T-cell (primary cell): ENCODE measurements at regions not wholly inside any gene's neighbourhood (a gene's known extent, or its start where the extent isn't known, plus 50 kb on each side); places are given as distances from the start of the nearest gene placed in this dataset.

Experiments
- ATAC-seq, 4 experiments: fragments of 200-7000 bp in 3 of 4; fragments of 150-1000 bp in 1 of 4; cut with Tn5 transposase; replicated peaks in 1 of 4; 1 replicate in 3 of 4; 2 replicates in 1 of 4; pipeline ENCODE4 v1.10.0; 2021; ENCODE audit warnings: moderate library complexity in 3 of 4, mild to moderate bottlenecking in 2 of 4, moderate number of reproducible peaks in 1 of 4
- CTCF ChIA-PET, 2 donors: fragments of 300-600 bp; sonication (Branson Sonifier 250); formaldehyde crosslinking; loops; one replicate each; lab custom pipeline; 2022; ENCODE audit warnings: antibody characterized with exemption in 2 of 2; lab: Charles Lee
- POLR2A ChIA-PET, 2 donors: fragments of 300-600 bp; sonication (Branson Sonifier 250); formaldehyde crosslinking; loops; one replicate each; lab custom pipeline; 2022; ENCODE audit warnings: antibody characterized with exemption in 2 of 2; lab: Charles Lee
- DNase-seq, 35 experiments: peaks; one replicate each; pipeline versions ENCODE4 v3.0.0 to v3.0.0-alpha.2; 2013 to 2023
- H3K27ac ChIP-seq: one replicate; pipeline ENCODE4 v1.5.1; 2013; ENCODE audit warnings: low read length
- H3K27me3 ChIP-seq, 2 experiments: replicated peaks in 1 of 2; 1 replicate in 1 of 2; 2 replicates in 1 of 2; pipeline versions ENCODE4 v1.6.1 to v1.7.0; 2013; ENCODE audit warnings: low read length in 1 of 2, mixed read lengths in 1 of 2; ENCODE audit not compliant: control insufficient read depth in 2 of 2, insufficient read depth in 2 of 2; ENCODE audit errors: extremely low read depth in 1 of 2
- H3K36me3 ChIP-seq, 2 donors: 1 replicate in 1 of 2; 2 replicates in 1 of 2; pipeline versions ENCODE4 v1.6.1 to v1.7.0; 2013; ENCODE audit warnings: low read length in 1 of 2; ENCODE audit not compliant: control insufficient read depth in 2 of 2, insufficient read depth in 1 of 2; ENCODE audit errors: extremely low read depth in 1 of 2
- H3K4me1 ChIP-seq, 2 experiments: 1 replicate in 1 of 2; 2 replicates in 1 of 2; pipeline versions ENCODE4 v1.6.1 to v1.7.0; 2013; ENCODE audit warnings: low read length in 2 of 2, mixed read lengths in 1 of 2; ENCODE audit not compliant: insufficient read depth in 2 of 2, control insufficient read depth in 1 of 2; ENCODE audit errors: extremely low read depth in 1 of 2
- H3K4me3 ChIP-seq, 2 donors: 1 replicate in 1 of 2; 2 replicates in 1 of 2; pipeline versions ENCODE4 v1.5.1 to v1.7.0; 2013; ENCODE audit warnings: mild to moderate bottlenecking in 2 of 2, low read length in 1 of 2, moderate library complexity in 1 of 2; ENCODE audit not compliant: control insufficient read depth in 1 of 2; ENCODE audit errors: extremely low read depth in 1 of 2
- H3K9me3 ChIP-seq: 2 replicates; pipeline ENCODE4 v1.7.0; 2013
- H3K27ac Mint-ChIP-seq, 2 donors: one replicate each; pipeline ENCODE4 v1.8.0; 2020 to 2021; ENCODE audit warnings: mild to moderate bottlenecking in 2 of 2, mixed read lengths in 2 of 2
- H3K27me3 Mint-ChIP-seq, 2 donors: one replicate each; pipeline ENCODE4 v1.8.0; 2021 to 2022; ENCODE audit warnings: mixed read lengths in 2 of 2
- H3K36me3 Mint-ChIP-seq: one replicate; pipeline ENCODE4 v1.8.0; 2021; ENCODE audit warnings: mixed read lengths
- H3K4me1 Mint-ChIP-seq, 3 donors: one replicate each; pipeline ENCODE4 v1.8.0; 2020 to 2022; ENCODE audit warnings: mixed read lengths in 3 of 3, mild to moderate bottlenecking in 1 of 3
- H3K4me3 Mint-ChIP-seq, 3 donors: one replicate each; pipeline ENCODE4 v1.8.0; 2020 to 2022; ENCODE audit warnings: mild to moderate bottlenecking in 3 of 3, mixed read lengths in 3 of 3, moderate library complexity in 3 of 3
- H3K9me3 Mint-ChIP-seq, 3 donors: one replicate each; pipeline ENCODE4 v1.8.0; 2020 to 2022; ENCODE audit warnings: mixed read lengths in 3 of 3
- WGBS: methylation state at CpG from one replicate; pipeline ENCODE4 v1.1.5; 2013; ENCODE audit warnings: missing lambda C conversion rate; ENCODE audit not compliant: insufficient coverage; 5-methylcytosine and 5-hydroxymethylcytosine counted together

DNA sequence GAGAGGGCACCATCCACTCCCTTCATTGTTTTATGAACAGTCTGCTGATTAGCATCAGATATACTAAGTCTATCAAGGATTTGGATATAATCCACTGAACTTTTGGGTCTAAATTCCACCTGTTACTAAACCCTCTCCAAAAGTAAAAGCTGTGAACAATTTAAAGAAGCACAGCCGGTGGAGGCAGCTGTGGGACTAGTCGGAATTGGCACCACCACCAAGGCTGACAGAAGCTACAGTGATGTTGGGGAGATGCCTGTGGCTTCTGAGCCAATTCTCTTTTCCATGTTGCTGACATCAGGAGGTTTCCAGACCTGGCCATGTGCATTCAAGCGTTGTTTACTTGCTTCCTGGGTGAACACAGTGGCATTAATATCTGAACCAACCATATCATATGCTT lies 679.0 kb upstream of the CA10 start:
- CTCF ChIA-PET: no interaction called here

DNA sequence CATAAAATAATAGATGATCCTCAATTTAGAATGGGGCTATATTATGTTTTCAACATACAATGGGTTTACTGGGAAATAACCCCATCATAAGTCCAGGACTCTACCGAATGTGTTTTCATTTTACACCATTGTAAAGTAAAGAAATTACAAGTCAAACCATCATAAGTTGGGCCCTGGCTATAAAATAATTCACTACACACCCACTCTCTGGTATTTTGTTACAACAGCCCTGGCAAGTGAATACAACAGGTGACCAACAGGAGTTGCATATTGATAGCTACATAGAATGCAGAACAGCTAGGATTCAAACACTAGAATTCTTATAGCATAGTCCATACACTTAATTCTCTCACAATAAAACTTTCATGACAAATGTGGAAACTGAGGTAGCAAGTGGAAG lies 673.0 kb upstream of the CA10 start:
- Histone ChIP-seq H3K4me1 (no peaks in the 10 kb centered on the region), H3K27ac (no peak overlapping the region), H3K9me3 (no peaks in the 10 kb centered on the region), H3K27me3 (no peaks in the 10 kb centered on the region), H3K36me3 (no peaks in the 10 kb centered on the region), H3K4me3 (no peak overlapping the region)
- no peak for DNase-seq
- Mint-ChIP-seq H3K27me3 (no peaks in the 10 kb centered on the region), H3K4me3 (no peak overlapping the region), H3K4me1 (no peaks in the 10 kb centered on the region), H3K36me3 (no peaks in the 10 kb centered on the region), H3K9me3 (peaks cover under 1 to 10% (median 5%) of the 10 kb centered on the region in 3 donors), H3K27ac (no peak overlapping the region)
- POLR2A ChIA-PET: no interaction called here
- CTCF ChIA-PET: no interaction called here
- ATAC-seq: no peak
- WGBS: 100% methylated on average over 1 of the region's 1 CpG

More for the DNA sequence above, 679.0 kb upstream of the CA10 start:
- no peak overlapping the region for H3K4me3 ChIP-seq
- POLR2A ChIA-PET: no interaction called here
- no peak for DNase-seq
- 92% methylated on average over 2 of the region's 3 CpGs for WGBS
- H3K36me3 ChIP-seq: no peaks in the 10 kb centered on the region
- Mint-ChIP-seq H3K36me3 (no peaks in the 10 kb centered on the region), H3K27ac (no peak overlapping the region), H3K27me3 (no peaks in the 10 kb centered on the region), H3K9me3 (peaks cover 14 to 25% (median 16%) of the 10 kb centered on the region in 3 donors), H3K4me3 (no peak overlapping the region), H3K4me1 (no peaks in the 10 kb centered on the region)
- no peaks in the 10 kb centered on the region for H3K4me1 ChIP-seq
- H3K27ac ChIP-seq: no peak overlapping the region
- no peaks in the 10 kb centered on the region for H3K9me3 ChIP-seq
- H3K27me3 ChIP-seq: no peaks in the 10 kb centered on the region
- no peak for ATAC-seq

DNA sequence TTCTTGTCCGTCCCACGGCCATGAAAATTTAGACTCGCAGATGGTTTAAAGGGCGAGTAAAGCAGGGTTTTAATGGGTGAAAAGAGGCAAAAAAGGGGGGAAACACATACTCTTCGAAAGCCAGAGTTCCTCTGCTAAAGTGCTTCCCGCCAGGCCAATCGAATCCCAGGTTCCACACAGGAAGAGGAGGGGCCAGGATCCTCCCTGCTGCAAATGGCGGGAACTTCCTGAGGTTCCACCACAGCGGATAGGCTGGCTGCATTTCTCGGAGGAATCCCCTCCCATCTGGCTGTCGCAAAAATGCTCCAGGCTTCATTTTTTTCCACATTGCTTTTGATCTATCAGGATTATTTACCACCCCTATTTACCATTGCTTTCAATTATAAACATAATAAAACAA lies 670.1 kb upstream of the CA10 start:
- Mint-ChIP-seq H3K4me3 (no peak overlapping the region), H3K9me3 (peaks cover 3 to 5% (median 5%) of the 10 kb centered on the region in 3 donors), H3K27me3 (no peaks in the 10 kb centered on the region), H3K4me1 (no peaks in the 10 kb centered on the region), H3K36me3 (no peaks in the 10 kb centered on the region), H3K27ac (no peak overlapping the region)
- no peaks in the 10 kb centered on the region for H3K4me1 ChIP-seq
- ATAC-seq: no peak
- ChIA-PET POLR2A (no interaction called here), CTCF (no interaction called here)
- H3K9me3 ChIP-seq: no peaks in the 10 kb centered on the region
- no peaks in the 10 kb centered on the region for H3K36me3 ChIP-seq
- no peak for DNase-seq
- H3K27me3 ChIP-seq: no peaks in the 10 kb centered on the region
- H3K4me3 ChIP-seq: no peak overlapping the region
- 85% methylated on average over 7 of the region's 11 CpGs for WGBS
- H3K27ac ChIP-seq: no peak overlapping the region

DNA sequence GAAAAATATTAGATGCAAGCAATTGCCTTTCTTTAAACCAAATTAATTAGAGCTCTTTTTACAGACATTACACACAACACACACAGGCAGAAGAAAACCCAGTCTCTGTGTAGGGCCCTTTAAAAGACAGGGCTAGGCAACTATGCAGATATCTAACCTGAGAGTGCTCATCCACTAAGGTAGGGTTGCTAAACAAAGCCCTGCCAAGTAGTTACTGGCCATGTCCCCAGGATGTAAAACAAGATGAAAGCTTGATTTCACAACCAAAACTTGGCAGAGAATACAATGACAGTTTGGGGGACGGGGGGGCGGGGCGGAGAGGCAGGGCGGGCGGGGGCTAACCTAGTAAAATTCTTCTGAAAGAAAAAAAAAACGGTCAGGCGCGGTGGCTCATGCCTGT lies 669.0 kb upstream of the CA10 start:
- no peaks in the 10 kb centered on the region for H3K9me3 ChIP-seq
- Mint-ChIP-seq H3K4me1 (no peaks in the 10 kb centered on the region), H3K4me3 (no peak overlapping the region), H3K27ac (no peak overlapping the region), H3K36me3 (no peaks in the 10 kb centered on the region), H3K9me3 (peaks cover 0 to 3% (median 0%) of the 10 kb centered on the region in 3 donors), H3K27me3 (no peaks in the 10 kb centered on the region)
- no peak for ATAC-seq
- no peaks in the 10 kb centered on the region for H3K4me1 ChIP-seq
- H3K27ac ChIP-seq: no peak overlapping the region
- POLR2A ChIA-PET: no interaction called here
- 100% methylated on average over 3 of the region's 8 CpGs for WGBS
- no peaks in the 10 kb centered on the region for H3K36me3 ChIP-seq
- no peaks in the 10 kb centered on the region for H3K27me3 ChIP-seq
- H3K4me3 ChIP-seq: no peak overlapping the region
- CTCF ChIA-PET: no interaction called here
- no peak for DNase-seq

DNA sequence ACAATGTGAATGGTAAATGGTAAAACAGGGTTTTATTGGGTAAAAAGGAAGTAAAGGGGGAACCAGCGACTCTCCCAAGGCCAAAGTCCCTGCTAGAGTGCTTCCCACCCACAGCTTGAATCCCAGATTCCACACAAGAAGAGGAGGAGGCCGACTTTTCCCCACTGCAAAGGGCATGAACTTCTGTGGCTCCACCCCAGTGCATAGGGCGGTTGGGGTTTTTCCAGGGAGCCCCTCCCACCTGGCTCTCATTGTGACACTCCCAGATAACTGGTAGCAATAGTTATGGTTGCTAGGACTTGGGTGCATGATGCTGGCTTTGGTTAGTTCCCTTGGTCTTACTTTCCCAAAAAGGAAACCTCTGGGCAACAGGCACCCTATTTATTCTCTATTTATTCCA lies 666.0 kb upstream of the CA10 start:
- no peak for DNase-seq
- H3K9me3 ChIP-seq: no peaks in the 10 kb centered on the region
- Mint-ChIP-seq H3K9me3 (peaks cover 0 to 4% (median 3%) of the 10 kb centered on the region in 3 donors), H3K36me3 (no peaks in the 10 kb centered on the region), H3K4me3 (no peak overlapping the region), H3K4me1 (no peaks in the 10 kb centered on the region), H3K27ac (no peak overlapping the region), H3K27me3 (no peaks in the 10 kb centered on the region)
- POLR2A ChIA-PET: no interaction called here
- H3K4me3 ChIP-seq: no peak overlapping the region
- ATAC-seq: no peak
- no peaks in the 10 kb centered on the region for H3K27me3 ChIP-seq
- H3K36me3 ChIP-seq: no peaks in the 10 kb centered on the region
- no peaks in the 10 kb centered on the region for H3K4me1 ChIP-seq
- no peak overlapping the region for H3K27ac ChIP-seq
- CTCF ChIA-PET: no interaction called here
- WGBS: no CpG with 5 or more reads among the region's 3 CpGs

DNA sequence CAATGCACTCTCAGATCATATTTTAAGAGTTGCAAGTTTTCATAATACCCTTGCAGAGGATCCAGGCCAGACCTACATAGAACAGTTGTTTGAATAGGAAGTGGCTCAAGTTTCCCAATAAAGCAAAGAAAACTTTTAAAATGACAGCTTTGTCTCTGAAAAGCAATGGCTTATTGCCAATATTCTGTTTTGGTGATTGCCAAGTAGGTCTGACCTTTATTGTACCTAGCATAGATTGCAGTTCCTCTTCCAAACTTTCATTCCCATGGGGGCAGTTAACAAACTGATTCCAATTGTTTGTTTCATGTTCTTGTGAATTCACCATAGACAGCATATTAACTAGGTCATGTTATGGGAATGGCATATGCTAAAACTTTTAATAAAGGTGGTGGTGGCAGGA lies 664.6 kb upstream of the CA10 start:
- H3K4me3 Mint-ChIP-seq: no peak overlapping the region
- POLR2A ChIA-PET: no interaction called here
- Histone ChIP-seq H3K4me1 (no peaks in the 10 kb centered on the region), H3K27ac (no peak overlapping the region), H3K27me3 (no peaks in the 10 kb centered on the region), H3K4me3 (no peak overlapping the region), H3K9me3 (no peaks in the 10 kb centered on the region), H3K36me3 (no peaks in the 10 kb centered on the region)
- H3K27me3 Mint-ChIP-seq: no peaks in the 10 kb centered on the region
- H3K27ac Mint-ChIP-seq: no peak overlapping the region
- ATAC-seq (no peak), DNase-seq (no peak)
- no peaks in the 10 kb centered on the region for H3K36me3 Mint-ChIP-seq
- CTCF ChIA-PET: no interaction called here
- H3K4me1 Mint-ChIP-seq: no peaks in the 10 kb centered on the region
- peaks cover 0 to 5% (median 4%) of the 10 kb centered on the region in 3 donors for H3K9me3 Mint-ChIP-seq

DNA sequence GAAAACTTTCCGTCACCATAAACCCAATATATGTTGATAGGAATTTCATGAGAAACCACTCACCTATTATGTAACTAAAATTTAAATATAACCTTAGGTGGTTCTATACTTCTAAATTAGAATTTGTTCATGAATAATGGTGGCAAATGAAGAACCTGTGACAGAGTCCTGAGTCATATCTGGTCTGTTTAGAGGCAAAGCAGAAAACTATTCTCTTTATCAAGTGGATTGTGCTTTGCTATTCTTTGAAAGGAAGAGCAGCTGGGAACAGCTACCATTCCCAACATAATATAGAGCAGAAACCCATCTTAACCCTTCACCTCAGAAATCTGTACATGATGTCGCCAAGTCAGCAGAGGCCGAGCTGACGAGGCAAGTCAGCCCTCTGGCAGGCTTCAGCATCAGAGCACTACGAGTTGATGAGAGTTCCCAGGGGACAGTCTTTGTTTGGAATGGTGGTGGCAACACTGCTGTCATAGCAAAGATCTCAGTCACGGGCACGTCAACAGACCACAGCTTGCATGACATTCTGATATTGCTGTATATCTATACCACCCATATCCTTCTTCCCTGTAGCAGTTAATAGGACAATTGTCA lies 631.9 kb upstream of the CA10 start:
- peaks cover 0 to 4% (median 4%) of the 10 kb centered on the region in 3 donors for H3K9me3 Mint-ChIP-seq
- H3K4me3 ChIP-seq: no peak overlapping the region
- H3K27ac Mint-ChIP-seq: no peak overlapping the region
- H3K4me1 ChIP-seq: no peaks in the 10 kb centered on the region
- ChIA-PET POLR2A (no interaction called here), CTCF (no interaction called here)
- no peaks in the 10 kb centered on the region for H3K4me1 Mint-ChIP-seq
- H3K36me3 ChIP-seq: no peaks in the 10 kb centered on the region
- ATAC-seq (no peak), DNase-seq (no peak)
- H3K9me3 ChIP-seq: no peaks in the 10 kb centered on the region
- WGBS: 30% methylated on average over 2 of the region's 7 CpGs
- no peaks in the 10 kb centered on the region for H3K27me3 ChIP-seq
- no peak overlapping the region for H3K4me3 Mint-ChIP-seq
- no peaks in the 10 kb centered on the region for H3K27me3 Mint-ChIP-seq
- no peaks in the 10 kb centered on the region for H3K36me3 Mint-ChIP-seq
- H3K27ac ChIP-seq: no peak overlapping the region
